Stimulated activated CD4-positive, alpha-beta T cell treated with anti-CD3 and anti-CD28 coated beads, Interleukin-4, amount 100 ng/mL, for 4 hours (primary cell): ENCODE measurements at regions not wholly inside any gene's neighbourhood (a gene's known extent, or its start where the extent isn't known, plus 50 kb on each side); places are given as distances from the start of the nearest gene placed in this dataset.

Experiments
- DNase-seq, 2 experiments: peaks; one replicate each; pipeline ENCODE4 v3.0.0-alpha.2; 2020

DNA sequence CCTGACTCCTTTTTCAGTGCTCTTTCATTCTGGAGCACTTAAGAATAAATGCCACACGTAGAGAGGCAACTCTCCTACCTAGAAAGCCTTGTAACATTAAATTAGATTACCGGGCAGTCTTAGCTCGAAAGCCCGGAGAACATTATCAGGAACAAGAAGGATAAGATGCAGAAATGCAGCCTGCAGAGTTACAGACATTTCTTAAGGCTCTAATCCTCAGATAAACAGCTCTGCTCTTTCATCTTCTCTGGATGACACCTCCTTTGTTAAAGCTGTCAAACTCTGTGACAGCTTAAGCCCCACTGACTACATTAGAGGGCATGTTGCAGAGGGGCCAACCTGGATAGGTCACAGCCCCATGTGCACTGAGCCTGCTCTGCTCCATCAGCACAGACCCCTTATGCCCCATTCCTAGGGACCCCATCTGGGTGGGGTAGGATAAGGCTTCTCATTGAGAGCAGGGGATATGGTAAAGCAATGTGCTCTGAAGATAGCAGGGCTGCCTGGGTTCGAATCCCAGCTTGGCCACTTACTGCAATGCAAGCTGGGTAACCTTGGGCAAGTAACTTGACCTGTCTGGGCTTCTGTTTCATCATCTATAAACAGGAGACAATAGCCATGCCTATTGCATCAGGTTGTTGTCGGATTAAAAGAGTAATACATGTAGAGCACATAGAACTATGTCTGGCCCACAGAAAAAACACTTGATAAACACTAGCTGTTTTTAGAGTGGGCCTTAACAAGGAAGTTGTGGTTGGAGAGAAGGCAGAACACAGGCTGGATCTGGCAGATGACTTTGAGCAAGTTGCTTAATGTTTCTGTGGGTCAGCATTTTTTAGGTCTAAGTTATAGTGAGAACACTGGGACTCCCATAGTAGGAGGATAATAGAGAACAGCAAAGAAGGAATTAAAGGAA is 111.4 kb downstream of the THNSL2 start:
- DNase-seq, result no peak

DNA sequence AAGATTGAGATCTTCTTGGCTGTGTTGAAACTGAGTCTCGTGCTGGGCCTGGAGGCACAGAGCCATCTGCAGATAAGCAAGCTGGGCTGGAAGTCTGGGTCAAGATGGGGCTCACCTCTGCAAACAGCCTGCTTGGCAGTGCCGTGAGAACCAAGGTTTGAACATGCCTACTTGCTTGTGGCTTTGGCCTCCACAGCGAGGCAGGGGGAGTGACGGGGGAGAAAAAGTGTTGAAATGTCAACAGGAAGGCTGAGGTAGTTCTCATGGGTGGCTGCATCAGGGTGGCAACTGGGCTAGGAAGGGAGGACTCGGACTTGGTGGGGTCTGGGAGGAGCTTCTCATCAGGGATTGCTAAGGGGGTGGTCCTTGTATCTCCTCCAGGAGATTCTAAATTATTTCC is 99.7 kb downstream of the THNSL2 start:
- no peak for DNase-seq

- peak in 1 of 2 experiments; percentile 12 for DNase-seq
These were observed 95.5 kb downstream of the THNSL2 start for GRCh38 chr2:88265352-88266303.

DNA sequence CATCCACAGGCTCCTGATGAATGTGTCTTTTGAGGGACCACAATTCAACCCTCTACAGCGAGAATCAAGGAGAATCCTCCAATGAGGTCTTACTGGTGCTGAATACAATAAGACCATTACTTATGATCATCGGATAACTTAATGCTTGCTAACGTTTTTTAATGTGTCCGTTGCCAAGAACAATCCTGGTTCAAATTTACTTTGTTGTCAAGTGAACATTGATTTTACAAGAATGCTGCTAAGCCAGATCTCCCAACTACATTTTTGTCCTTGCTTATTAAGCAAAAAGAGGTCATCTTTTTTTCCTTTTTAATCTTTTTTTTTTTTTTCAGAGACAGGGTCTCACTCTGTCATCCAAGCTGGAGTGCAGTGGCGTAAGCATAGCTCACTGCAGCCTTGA is 93.7 kb downstream of the THNSL2 start:
- no peak for DNase-seq

DNA sequence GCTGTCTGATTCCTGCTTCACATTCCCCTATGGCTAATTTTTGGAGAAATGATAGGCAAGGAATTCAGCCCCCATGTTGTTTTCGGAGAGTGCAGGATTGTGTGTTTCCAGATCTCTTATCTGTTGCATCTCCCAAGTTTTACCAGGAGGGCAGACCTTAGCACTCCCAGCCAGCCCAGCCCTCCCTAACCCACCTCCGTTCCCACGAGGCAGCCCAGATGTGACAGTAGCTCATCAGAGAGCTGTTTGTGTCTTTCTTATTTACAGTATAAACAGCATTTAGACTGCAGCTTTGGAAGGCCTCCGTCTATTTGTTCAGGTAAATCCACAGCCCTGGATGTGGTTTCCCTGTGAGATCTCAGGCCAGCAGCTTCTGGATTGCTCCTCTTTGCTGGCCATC is 91.6 kb downstream of the THNSL2 start:
- no peak for DNase-seq

GRCh38 chr2:88258208-88258607 is 88.1 kb downstream of the THNSL2 start:
- DNase-seq, result no peak

DNA sequence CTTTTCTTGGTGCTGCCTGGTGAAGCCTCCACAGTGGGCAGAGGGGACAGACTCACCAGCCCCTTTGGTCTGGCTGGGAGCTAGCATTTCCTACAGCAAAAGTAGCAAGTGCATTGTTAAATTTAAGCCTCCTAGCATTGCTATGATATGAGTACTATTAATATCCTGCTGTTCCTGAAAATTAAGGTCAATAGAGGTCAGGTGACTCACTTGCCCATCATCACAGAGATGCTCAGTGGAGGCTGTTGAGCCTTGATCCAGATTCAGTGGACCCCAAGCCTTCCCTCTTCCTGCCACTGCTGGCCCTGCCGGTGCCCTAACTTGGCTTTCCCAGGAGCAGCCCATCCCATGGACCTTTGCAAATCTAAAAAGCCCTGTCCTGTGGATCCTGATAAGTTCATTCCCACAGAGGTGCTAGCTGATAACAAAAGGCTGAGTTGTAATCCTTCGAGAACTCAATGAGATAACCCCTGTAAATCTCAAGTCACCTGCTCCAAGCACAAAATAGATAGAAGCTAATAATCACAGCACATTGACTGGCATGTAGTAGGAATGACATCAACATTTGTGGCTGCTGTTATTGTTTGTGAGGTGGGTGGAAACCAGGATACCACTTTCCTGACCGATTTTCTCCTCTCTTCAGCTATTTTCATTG is 84.4 kb downstream of the THNSL2 start:
- no peak for DNase-seq

- DNase-seq, result no peak
These were observed 83.9 kb downstream of the THNSL2 start for GRCh38 chr2:88253997-88254396.

DNA sequence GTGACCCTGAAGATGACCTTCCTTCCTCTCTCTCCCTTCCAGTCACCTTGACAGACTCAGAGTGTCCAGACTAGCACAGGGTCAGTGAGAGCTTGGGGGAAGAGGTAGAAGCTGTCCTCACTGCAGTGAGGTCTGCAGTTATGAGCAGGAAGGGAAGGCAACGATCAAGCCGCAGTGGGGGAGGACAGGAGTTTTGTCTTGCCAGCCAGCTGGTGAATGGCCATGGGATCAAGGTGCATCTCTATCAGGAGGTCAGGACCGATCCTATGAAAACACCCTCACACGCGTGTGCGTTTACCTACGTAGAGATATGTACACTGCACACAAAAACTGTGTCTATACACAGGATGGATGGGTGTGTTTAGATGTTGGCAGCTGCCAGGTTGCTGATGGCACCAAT is 83.2 kb downstream of the THNSL2 start:
- no peak for DNase-seq

GRCh38 chr2:88252646-88253045 is 82.5 kb downstream of the THNSL2 start:
- no peak for DNase-seq

DNA sequence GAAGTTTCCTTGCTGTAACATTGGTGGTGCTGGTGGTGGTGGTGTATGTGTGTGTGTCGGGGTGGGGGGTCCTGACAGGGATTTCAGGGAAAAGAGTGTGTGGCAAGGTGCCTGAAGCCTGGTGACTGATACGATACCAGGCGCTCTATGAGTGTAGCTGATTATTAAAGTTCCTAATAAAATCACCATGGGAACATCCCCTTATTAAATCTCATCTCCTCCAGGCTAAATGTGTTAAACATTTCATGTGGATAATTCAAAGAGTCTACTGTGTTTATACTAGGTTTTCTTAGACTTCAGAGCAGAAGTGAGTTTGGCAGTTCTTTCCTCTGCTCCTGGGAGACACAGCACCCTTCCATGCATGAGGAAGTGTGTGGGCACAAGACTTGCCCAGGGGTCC is 82.0 kb downstream of the THNSL2 start:
- no peak for DNase-seq

DNA sequence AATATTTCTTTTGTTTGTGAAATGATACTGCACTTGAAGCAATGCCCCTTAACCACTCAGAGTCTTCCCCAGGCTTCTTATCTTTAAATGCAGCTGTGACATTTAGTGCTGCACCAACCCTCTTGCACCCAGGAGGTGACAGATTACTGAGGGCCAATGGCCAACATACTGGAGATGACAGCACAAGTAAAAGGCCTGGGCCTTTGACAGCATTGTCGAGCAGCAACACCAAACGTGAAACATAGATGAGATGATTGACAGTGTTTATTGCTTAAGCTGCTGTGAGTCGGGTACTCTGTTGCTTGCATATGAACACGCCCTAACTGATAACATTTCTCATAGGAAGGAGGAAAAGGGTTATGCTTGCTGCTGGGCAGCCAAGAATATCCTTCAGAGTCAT is 80.3 kb downstream of the THNSL2 start:
- no peak for DNase-seq

- DNase-seq, result no peak
These were observed 78.2 kb downstream of the THNSL2 start for GRCh38 chr2:88248280-88248828.

- peak in 1 of 2 experiments; percentile 5 for DNase-seq
These were observed 77.4 kb downstream of the THNSL2 start for GRCh38 chr2:88247531-88247930.

GRCh38 chr2:88245109-88245508 is 75.0 kb downstream of the THNSL2 start:
- DNase-seq, result no peak

DNA sequence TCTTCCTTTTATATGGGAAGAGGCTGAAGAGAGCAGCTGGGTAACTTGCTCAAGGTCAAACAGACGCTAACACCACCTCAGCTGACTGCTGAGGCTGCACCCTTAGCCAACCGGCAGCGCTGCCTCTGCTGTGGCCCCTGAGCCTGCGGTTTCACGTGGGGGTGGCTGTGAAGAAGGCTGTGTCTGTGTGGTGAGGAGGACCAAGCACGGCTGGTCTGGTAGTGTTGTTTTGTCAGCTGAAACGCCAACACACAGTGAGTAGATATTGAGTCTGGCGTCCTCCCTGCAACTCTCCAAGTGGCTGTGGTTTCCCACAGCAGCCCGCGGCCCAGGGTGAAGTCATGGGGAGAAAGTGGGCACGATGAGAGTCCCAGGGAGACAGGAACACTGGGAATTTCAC is 69.6 kb downstream of the THNSL2 start:
- no peak for DNase-seq

- no peak for DNase-seq
These were observed 66.5 kb downstream of the THNSL2 start for GRCh38 chr2:88236666-88237065.
